ENCODE measurements at regions not wholly inside any gene's neighbourhood (a gene's known extent, or its start where the extent isn't known, plus 50 kb on each side); places are given as distances from the start of the nearest gene placed in this dataset.
A peak's percentile ranks its signal among the peaks of the same experiment; 100 is the strongest.

DNA sequence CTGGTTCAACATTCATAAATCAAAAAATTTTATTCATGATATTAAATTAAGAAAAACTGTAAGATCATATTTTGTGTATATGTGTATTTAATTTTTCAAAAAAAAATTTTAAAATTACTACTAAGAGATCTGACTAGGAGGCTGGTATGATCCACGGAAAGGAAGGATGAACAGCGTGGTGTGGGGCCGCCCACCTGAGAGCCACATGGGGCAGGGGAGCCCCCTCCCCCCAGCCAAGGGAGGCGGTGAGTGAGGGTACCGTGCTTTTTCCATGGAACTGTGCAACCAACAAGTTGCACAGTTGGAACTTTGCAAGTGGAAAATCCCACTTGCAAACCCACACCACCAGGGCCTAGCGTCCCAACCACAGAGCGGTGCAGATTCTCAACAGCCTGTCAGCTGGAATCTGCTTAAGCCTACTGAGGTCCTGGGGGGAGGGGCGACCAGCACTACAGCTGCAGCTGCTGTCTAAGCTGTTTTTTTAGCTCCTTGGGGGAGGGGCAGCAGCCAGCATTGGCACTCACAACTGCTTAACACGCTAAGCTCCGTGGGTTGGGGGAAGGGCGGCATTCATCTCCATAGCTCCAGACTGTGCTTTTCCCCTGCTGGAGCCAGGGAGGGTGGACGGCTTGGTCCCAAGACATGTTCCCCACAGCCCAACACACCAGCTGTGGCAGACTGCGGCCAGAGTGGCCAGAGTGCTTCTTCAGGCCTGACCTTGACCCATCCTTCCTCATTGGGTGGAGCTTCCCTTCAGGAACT, 94.2 kb upstream of the IGFBP3 start (continued):
- TF ChIP-seq, protein P1, sequence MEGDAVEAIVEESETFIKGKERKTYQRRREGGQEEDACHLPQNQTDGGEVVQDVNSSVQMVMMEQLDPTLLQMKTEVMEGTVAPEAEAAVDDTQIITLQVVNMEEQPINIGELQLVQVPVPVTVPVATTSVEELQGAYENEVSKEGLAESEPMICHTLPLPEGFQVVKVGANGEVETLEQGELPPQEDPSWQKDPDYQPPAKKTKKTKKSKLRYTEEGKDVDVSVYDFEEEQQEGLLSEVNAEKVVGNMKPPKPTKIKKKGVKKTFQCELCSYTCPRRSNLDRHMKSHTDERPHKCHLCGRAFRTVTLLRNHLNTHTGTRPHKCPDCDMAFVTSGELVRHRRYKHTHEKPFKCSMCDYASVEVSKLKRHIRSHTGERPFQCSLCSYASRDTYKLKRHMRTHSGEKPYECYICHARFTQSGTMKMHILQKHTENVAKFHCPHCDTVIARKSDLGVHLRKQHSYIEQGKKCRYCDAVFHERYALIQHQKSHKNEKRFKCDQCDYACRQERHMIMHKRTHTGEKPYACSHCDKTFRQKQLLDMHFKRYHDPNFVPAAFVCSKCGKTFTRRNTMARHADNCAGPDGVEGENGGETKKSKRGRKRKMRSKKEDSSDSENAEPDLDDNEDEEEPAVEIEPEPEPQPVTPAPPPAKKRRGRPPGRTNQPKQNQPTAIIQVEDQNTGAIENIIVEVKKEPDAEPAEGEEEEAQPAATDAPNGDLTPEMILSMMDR (IDR thresholded peaks at IDR 0.05; ENCODE audit: control extremely low read depth in 1 of 3, insufficient read depth in 1 of 3, low read depth in 1 of 3, low read length in 3 of 3) = peak in 2 of 3 experiments; percentile 1 to 5; a peak in 2 of 4 replicates
- TF ChIP-seq SIRT6 (IDR thresholded peaks at IDR 0.05; ENCODE audit: low read length) (no peak), BACH1 (IDR thresholded peaks at IDR 0.05; ENCODE audit: low read length) (no peak), BRCA1 (IDR thresholded peaks at IDR 0.05; ENCODE audit: low read depth, low read length) (no peak), ZNF274 (IDR thresholded peaks at IDR 0.05; ENCODE audit: borderline replicate concordance, extremely low read depth, low read length) (no peak), POLR2A (IDR thresholded peaks at IDR 0.05; ENCODE audit: control extremely low read depth in 1 of 2, low read depth in 2 of 2, low read length in 2 of 2) (no peak), CBX8 (IDR thresholded peaks at IDR 0.05; ENCODE audit: borderline replicate concordance, low read depth, low read length) (no peak), SP1 (IDR thresholded peaks at IDR 0.05; ENCODE audit: low read depth, low read length) (peak; percentile 94), TAF1 (IDR thresholded peaks at IDR 0.05; ENCODE audit: low read depth, low read length) (no peak), PHF8 (conservative IDR thresholded peaks at IDR 0.05; ENCODE audit: low read depth, low read length) (no peak), KDM4A (IDR thresholded peaks at IDR 0.05; ENCODE audit: low read depth, low read length, severe bottlenecking) (peak; percentile 33), CEBPB (IDR thresholded peaks at IDR 0.05; ENCODE audit: low read depth, low read length) (no peak), GTF2F1 (IDR thresholded peaks at IDR 0.05; ENCODE audit: borderline replicate concordance, low read depth, low read length) (no peak), EGR1 (IDR thresholded peaks at IDR 0.05; ENCODE audit: borderline replicate concordance, low read depth, low read length) (no peak), CHD1 (IDR thresholded peaks at IDR 0.05; ENCODE audit: low read depth, low read length) (no peak), KDM1A (IDR thresholded peaks at IDR 0.05; ENCODE audit: borderline replicate concordance, low read length) (no peak), TEAD4 (IDR thresholded peaks at IDR 0.05; ENCODE audit: low read depth, low read length) (peak; percentile 78; the same call in 1 of the 2 replicates), TCF12 (IDR thresholded peaks at IDR 0.05; ENCODE audit: low read depth, low read length) (peak; percentile 98)
- TF ChIP-seq, protein P2, sequence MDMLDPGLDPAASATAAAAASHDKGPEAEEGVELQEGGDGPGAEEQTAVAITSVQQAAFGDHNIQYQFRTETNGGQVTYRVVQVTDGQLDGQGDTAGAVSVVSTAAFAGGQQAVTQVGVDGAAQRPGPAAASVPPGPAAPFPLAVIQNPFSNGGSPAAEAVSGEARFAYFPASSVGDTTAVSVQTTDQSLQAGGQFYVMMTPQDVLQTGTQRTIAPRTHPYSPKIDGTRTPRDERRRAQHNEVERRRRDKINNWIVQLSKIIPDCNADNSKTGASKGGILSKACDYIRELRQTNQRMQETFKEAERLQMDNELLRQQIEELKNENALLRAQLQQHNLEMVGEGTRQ (IDR thresholded peaks at IDR 0.05; ENCODE audit: low read length) = no peak

All from H1 (cell line).